ENCODE measurements at regions not wholly inside any gene's neighbourhood (a gene's known extent, or its start where the extent isn't known, plus 50 kb on each side); places are given as distances from the start of the nearest gene placed in this dataset.
"Not testable (repeated sequence)": the region's sequence is repeated elsewhere in the genome, so short reads cannot be mapped to it uniquely, and the experiment has no call there.

- not testable (repeated sequence) for TF ChIP-seq CTCF (IDR thresholded peaks at IDR 0.05); MAX (IDR thresholded peaks at IDR 0.05; ENCODE audit: low read depth); NRF1 (IDR thresholded peaks at IDR 0.05; ENCODE audit: low read depth, low read length); TEAD4 (IDR thresholded peaks at IDR 0.05; ENCODE audit: borderline replicate concordance, insufficient read depth); EP300 (IDR thresholded peaks at IDR 0.05; ENCODE audit: borderline replicate concordance in 1 of 2, low read depth in 1 of 2, low read length in 1 of 2); TCF12 (IDR thresholded peaks at IDR 0.05); ZBTB33 (IDR thresholded peaks at IDR 0.05; ENCODE audit: borderline replicate concordance, low read depth); YY1 (IDR thresholded peaks at IDR 0.05; ENCODE audit: low read depth); MXI1 (IDR thresholded peaks at IDR 0.05; ENCODE audit: low read depth, low read length); GABPA (IDR thresholded peaks at IDR 0.05; ENCODE audit: low read depth); RAD21 (IDR thresholded peaks at IDR 0.05; ENCODE audit: low read length); TAF1 (IDR thresholded peaks at IDR 0.05; ENCODE audit: borderline replicate concordance, low read depth, low read length); MEF2A (IDR thresholded peaks at IDR 0.05; ENCODE audit: borderline replicate concordance, low read depth)
Measured at GRCh38 chr2:132353380-132353779, 63.2 kb upstream of the GPR39 start.
